ENCODE measurements at regions not wholly inside any gene's neighbourhood (a gene's known extent, or its start where the extent isn't known, plus 50 kb on each side); places are given as distances from the start of the nearest gene placed in this dataset.

DNA sequence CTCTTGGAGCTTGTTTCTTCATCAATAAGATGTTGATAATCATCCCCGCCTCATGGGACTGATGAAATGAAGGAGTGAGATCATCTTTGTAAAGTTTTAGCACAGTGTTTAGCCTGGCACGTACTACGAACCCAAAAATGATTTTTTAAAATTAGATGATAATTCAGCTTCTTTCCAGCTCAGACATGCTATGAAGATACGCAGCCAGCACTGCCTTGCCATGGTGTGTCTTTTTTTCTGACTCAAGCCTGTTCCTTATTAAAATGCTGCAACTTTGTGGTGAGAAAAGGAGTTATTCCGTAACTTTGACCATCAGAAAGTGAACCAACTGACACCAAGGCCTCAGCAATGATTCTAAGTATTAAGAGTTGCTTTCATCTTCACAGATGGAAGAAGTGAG lies 269.0 kb downstream of the LTN1 start:
- TF ChIP-seq, protein P1, sequence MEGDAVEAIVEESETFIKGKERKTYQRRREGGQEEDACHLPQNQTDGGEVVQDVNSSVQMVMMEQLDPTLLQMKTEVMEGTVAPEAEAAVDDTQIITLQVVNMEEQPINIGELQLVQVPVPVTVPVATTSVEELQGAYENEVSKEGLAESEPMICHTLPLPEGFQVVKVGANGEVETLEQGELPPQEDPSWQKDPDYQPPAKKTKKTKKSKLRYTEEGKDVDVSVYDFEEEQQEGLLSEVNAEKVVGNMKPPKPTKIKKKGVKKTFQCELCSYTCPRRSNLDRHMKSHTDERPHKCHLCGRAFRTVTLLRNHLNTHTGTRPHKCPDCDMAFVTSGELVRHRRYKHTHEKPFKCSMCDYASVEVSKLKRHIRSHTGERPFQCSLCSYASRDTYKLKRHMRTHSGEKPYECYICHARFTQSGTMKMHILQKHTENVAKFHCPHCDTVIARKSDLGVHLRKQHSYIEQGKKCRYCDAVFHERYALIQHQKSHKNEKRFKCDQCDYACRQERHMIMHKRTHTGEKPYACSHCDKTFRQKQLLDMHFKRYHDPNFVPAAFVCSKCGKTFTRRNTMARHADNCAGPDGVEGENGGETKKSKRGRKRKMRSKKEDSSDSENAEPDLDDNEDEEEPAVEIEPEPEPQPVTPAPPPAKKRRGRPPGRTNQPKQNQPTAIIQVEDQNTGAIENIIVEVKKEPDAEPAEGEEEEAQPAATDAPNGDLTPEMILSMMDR (IDR thresholded peaks at IDR 0.05): no peak
- no peak for TF ChIP-seq POLR2A (IDR thresholded peaks at IDR 0.05)
